ENCODE measurements at regions not wholly inside any gene's neighbourhood (a gene's known extent, or its start where the extent isn't known, plus 50 kb on each side); places are given as distances from the start of the nearest gene placed in this dataset.

- no peak overlapping the region for H3K4me3 Mint-ChIP-seq
Measured at GRCh38 chr15:45919806-45920205, 285.0 kb downstream of the SQOR start.

GRCh38 chr15:45921376-45921775 lies 286.5 kb downstream of the SQOR start:
- DNase-seq (no peak), ATAC-seq (ENCODE audit: low read depth) (no peak)
- POLR2A ChIA-PET = no interaction called here
- Mint-ChIP-seq H3K9me3 (ENCODE audit: insufficient read depth) (no peaks in the 10 kb centered on the region), H3K4me1 (no peaks in the 10 kb centered on the region), H3K4me3 (no peak overlapping the region), H3K27me3 (no peaks in the 10 kb centered on the region), H3K27ac (no peak overlapping the region)
- Histone ChIP-seq H3K4me3 (ENCODE audit: control extremely low read depth in 1 of 5, extremely low read depth in 1 of 5, insufficient read depth in 1 of 5, low read depth in 2 of 5, low read length in 4 of 5) (no peak overlapping the region), H3K36me3 (replicated peaks in 1 of 2; ENCODE audit: control extremely low read depth in 1 of 2, control insufficient read depth in 1 of 2, extremely low read depth in 1 of 2, insufficient read depth in 2 of 2, low read length in 1 of 2) (no peaks in the 10 kb centered on the region), H4K20me1 (ENCODE audit: control insufficient read depth, insufficient read depth, low read length, poor library complexity, severe bottlenecking) (no peaks in the 10 kb centered on the region), H3K27me3 (replicated peaks in 1 of 4; ENCODE audit: control extremely low read depth in 1 of 4, control insufficient read depth in 3 of 4, insufficient read depth in 4 of 4, low read length in 3 of 4) (no peaks in the 10 kb centered on the region), H3K4me1 (ENCODE audit: control insufficient read depth in 2 of 2, insufficient read depth in 2 of 2, low read length in 2 of 2) (no peaks in the 10 kb centered on the region), H3K27ac (ENCODE audit: low read length in 2 of 2) (no peak overlapping the region), H3K4me2 (replicated peaks; ENCODE audit: low read depth, low read length, poor library complexity, severe bottlenecking) (no peak overlapping the region), H3K9me3 (ENCODE audit: control extremely low read depth in 1 of 3, control insufficient read depth in 2 of 3, insufficient read depth in 1 of 3, low read length in 2 of 3) (peaks cover 0 to 7% (median 0%) of the 10 kb centered on the region in 3 donors), H2AFZ (ENCODE audit: insufficient read depth, low read depth, low read length, poor library complexity, severe bottlenecking) (no peak overlapping the region), H3K9ac (ENCODE audit: low read length) (no peak overlapping the region), H3K79me2 (ENCODE audit: control insufficient read depth, insufficient read depth, low read length) (no peaks in the 10 kb centered on the region)
- 22% methylated on average over 3 of the region's 4 CpGs for WGBS (ENCODE audit: insufficient coverage)
- intact Hi-C loops (cut with micrococcal nuclease) = no loop called here
- TF ChIP-seq CTCF (IDR thresholded peaks at IDR 0.05) (no peak), EZH2 (IDR thresholded peaks at IDR 0.05; ENCODE audit: borderline replicate concordance, insufficient read depth, low read depth, low read length, poor library complexity, severe bottlenecking) (no peak)
- CTCF ChIA-PET = no interaction called here

More at GRCh38 chr15:45919806-45920205, 285.0 kb downstream of the SQOR start:
- Histone ChIP-seq H2AFZ (ENCODE audit: insufficient read depth, low read depth, low read length, poor library complexity, severe bottlenecking) (no peak overlapping the region), H3K79me2 (ENCODE audit: control insufficient read depth, insufficient read depth, low read length) (no peaks in the 10 kb centered on the region), H3K4me3 (ENCODE audit: control extremely low read depth in 1 of 5, extremely low read depth in 1 of 5, insufficient read depth in 1 of 5, low read depth in 2 of 5, low read length in 4 of 5) (no peak overlapping the region), H3K9me3 (ENCODE audit: control extremely low read depth in 1 of 3, control insufficient read depth in 2 of 3, insufficient read depth in 1 of 3, low read length in 2 of 3) (peaks cover 0 to 7% (median 0%) of the 10 kb centered on the region in 3 donors), H3K4me2 (replicated peaks; ENCODE audit: low read depth, low read length, poor library complexity, severe bottlenecking) (no peak overlapping the region), H3K9ac (ENCODE audit: low read length) (no peak overlapping the region), H3K36me3 (replicated peaks in 1 of 2; ENCODE audit: control extremely low read depth in 1 of 2, control insufficient read depth in 1 of 2, extremely low read depth in 1 of 2, insufficient read depth in 2 of 2, low read length in 1 of 2) (no peaks in the 10 kb centered on the region), H4K20me1 (ENCODE audit: control insufficient read depth, insufficient read depth, low read length, poor library complexity, severe bottlenecking) (no peaks in the 10 kb centered on the region), H3K27ac (ENCODE audit: low read length in 2 of 2) (no peak overlapping the region), H3K27me3 (replicated peaks in 1 of 4; ENCODE audit: control extremely low read depth in 1 of 4, control insufficient read depth in 3 of 4, insufficient read depth in 4 of 4, low read length in 3 of 4) (no peaks in the 10 kb centered on the region), H3K4me1 (ENCODE audit: control insufficient read depth in 2 of 2, insufficient read depth in 2 of 2, low read length in 2 of 2) (no peaks in the 10 kb centered on the region)
- no peaks in the 10 kb centered on the region for H3K4me1 Mint-ChIP-seq
- WGBS (ENCODE audit: insufficient coverage) = no CpG with 5 or more reads among the region's 6 CpGs
- CTCF ChIA-PET = no interaction called here
- H3K27ac Mint-ChIP-seq = no peak overlapping the region
- ATAC-seq (ENCODE audit: low read depth) (no peak), DNase-seq (no peak)
- intact Hi-C loops (cut with micrococcal nuclease) = no loop called here
- TF ChIP-seq EZH2 (IDR thresholded peaks at IDR 0.05; ENCODE audit: borderline replicate concordance, insufficient read depth, low read depth, low read length, poor library complexity, severe bottlenecking) = no peak
- no peak for TF ChIP-seq CTCF (IDR thresholded peaks at IDR 0.05)
- H3K27me3 Mint-ChIP-seq = no peaks in the 10 kb centered on the region
- POLR2A ChIA-PET = no interaction called here
- H3K9me3 Mint-ChIP-seq (ENCODE audit: insufficient read depth) = no peaks in the 10 kb centered on the region

Data from B cell (primary cell).